Uterus (tissue), 3 donors: ENCODE measurements at regions not wholly inside any gene's neighbourhood (a gene's known extent, or its start where the extent isn't known, plus 50 kb on each side); places are given as distances from the start of the nearest gene placed in this dataset.

Source experiments
- DNase-seq, 2 donors: peaks; one replicate each; pipeline ENCODE4 v3.0.0-alpha.2; 2019 to 2020
- H3K27ac ChIP-seq, 2 donors: fragments of 200-600 bp; sonication (generic); 1 replicate in 1 of 2; 2 replicates in 1 of 2; pipeline ENCODE4 v1.5.1; 2016 to 2018
- H3K27me3 ChIP-seq, 2 donors: fragments of 200-600 bp; sonication (generic); one replicate each; pipeline ENCODE4 v1.5.1; 2018 to 2019; ENCODE audit warnings: control low read depth in 1 of 2
- H3K36me3 ChIP-seq, 2 donors: fragments of 200-600 bp; sonication (generic); one replicate each; pipeline ENCODE4 v1.5.1; 2019; ENCODE audit warnings: control low read depth in 1 of 2
- H3K4me1 ChIP-seq, 2 donors: fragments of 200-600 bp; sonication (generic); one replicate each; pipeline ENCODE4 v1.5.1; 2018 to 2019; ENCODE audit warnings: control low read depth in 1 of 2
- H3K4me3 ChIP-seq, 2 donors: fragments of 200-600 bp; sonication (generic); 1 replicate in 1 of 2; 2 replicates in 1 of 2; pipeline ENCODE4 v1.5.1; 2018 to 2019; ENCODE audit warnings: mild to moderate bottlenecking in 1 of 2
- H3K9me3 ChIP-seq, 2 donors: fragments of 200-600 bp; sonication (generic); one replicate each; pipeline ENCODE4 v1.5.1; 2019; ENCODE audit warnings: control low read depth in 1 of 2
- POLR2A ChIP-seq, 2 donors: fragments of 450-650 bp; IDR thresholded peaks; one replicate each; pipeline ENCODE4 v1.6.1; 2016; ENCODE audit warnings: antibody characterized with exemption in 2 of 2, mild to moderate bottlenecking in 1 of 2, moderate library complexity in 1 of 2
- intact Hi-C: fragments of 100-400 bp; cut with DNase I; formaldehyde crosslinking; loops from one replicate; pipeline ENCODE4 v1.15.1; 2023; ENCODE audit warnings: low total_unique reads
- TF ChIP-seq, protein P1 (sequence below), 4 experiments: fragments of 200-600 bp in 2 of 4; fragments of 450-650 bp in 2 of 4; sonication (generic) in 2 of 4; IDR thresholded peaks; one replicate each; pipeline ENCODE4 v1.5.1; 2016 to 2019; ENCODE audit warnings: antibody characterized with exemption in 4 of 4, mild to moderate bottlenecking in 2 of 4, moderate library complexity in 1 of 4
- donor health status: DM: yes; HTN: yes; CAD: no.

DNA sequence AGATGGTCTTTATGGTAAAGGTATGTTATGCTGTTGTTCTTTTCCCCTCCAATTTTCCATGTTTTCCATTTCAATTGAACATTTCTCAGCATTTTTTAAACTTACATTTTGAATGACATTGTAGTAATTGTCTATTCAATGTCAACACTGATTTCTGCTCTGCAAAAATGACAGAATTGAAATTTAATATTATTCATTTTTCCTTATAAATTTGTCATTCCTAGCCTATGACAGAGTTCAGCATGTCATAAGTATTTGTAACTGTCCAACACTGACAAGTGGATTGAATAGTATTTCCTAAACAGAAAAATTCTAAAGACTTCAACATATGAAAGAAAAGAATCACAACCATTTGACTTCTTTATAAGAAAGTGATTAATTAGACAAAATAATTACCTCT is 1478.3 kb upstream of the CDH6 start:
- intact Hi-C loops, result no loop called here
- Histone ChIP-seq H3K27ac (no peak overlapping the region), H3K4me1 (no peaks in the 10 kb centered on the region), H3K9me3 (no peaks in the 10 kb centered on the region), H3K27me3 (no peaks in the 10 kb centered on the region), H3K36me3 (no peaks in the 10 kb centered on the region), H3K4me3 (no peak overlapping the region)
- DNase-seq, result no peak
- TF ChIP-seq, protein P1, sequence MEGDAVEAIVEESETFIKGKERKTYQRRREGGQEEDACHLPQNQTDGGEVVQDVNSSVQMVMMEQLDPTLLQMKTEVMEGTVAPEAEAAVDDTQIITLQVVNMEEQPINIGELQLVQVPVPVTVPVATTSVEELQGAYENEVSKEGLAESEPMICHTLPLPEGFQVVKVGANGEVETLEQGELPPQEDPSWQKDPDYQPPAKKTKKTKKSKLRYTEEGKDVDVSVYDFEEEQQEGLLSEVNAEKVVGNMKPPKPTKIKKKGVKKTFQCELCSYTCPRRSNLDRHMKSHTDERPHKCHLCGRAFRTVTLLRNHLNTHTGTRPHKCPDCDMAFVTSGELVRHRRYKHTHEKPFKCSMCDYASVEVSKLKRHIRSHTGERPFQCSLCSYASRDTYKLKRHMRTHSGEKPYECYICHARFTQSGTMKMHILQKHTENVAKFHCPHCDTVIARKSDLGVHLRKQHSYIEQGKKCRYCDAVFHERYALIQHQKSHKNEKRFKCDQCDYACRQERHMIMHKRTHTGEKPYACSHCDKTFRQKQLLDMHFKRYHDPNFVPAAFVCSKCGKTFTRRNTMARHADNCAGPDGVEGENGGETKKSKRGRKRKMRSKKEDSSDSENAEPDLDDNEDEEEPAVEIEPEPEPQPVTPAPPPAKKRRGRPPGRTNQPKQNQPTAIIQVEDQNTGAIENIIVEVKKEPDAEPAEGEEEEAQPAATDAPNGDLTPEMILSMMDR (IDR thresholded peaks at IDR 0.05), result no peak
- no peak for TF ChIP-seq POLR2A (IDR thresholded peaks at IDR 0.05)

DNA sequence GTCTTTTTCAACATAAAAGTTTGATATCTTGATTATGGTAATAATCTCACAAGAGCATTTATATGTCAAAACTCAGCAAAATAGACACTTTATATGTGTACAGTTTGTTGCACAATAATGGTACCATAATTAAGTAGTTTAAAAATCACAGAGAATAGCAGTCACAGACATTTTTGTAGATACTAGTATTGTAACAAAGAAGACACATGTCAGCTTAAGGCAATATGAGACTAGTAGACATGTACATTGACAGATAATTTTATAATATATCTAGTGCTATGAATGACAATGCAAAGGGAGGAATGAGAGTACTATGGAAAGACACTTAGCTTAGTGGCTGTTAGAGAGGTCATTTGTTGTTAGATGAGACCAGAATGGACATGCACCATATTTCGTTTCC is 1490.6 kb upstream of the CDH6 start:
- no peak for TF ChIP-seq POLR2A (IDR thresholded peaks at IDR 0.05)
- TF ChIP-seq, protein P1 (IDR thresholded peaks at IDR 0.05), result no peak
- no peak for DNase-seq
- H3K4me3 ChIP-seq, result no peak overlapping the region
- intact Hi-C loops, result no loop called here
- no peaks in the 10 kb centered on the region for H3K36me3 ChIP-seq
- no peak overlapping the region for H3K27ac ChIP-seq
- no peaks in the 10 kb centered on the region for H3K27me3 ChIP-seq
- H3K4me1 ChIP-seq, result no peaks in the 10 kb centered on the region
- no peaks in the 10 kb centered on the region for H3K9me3 ChIP-seq

DNA sequence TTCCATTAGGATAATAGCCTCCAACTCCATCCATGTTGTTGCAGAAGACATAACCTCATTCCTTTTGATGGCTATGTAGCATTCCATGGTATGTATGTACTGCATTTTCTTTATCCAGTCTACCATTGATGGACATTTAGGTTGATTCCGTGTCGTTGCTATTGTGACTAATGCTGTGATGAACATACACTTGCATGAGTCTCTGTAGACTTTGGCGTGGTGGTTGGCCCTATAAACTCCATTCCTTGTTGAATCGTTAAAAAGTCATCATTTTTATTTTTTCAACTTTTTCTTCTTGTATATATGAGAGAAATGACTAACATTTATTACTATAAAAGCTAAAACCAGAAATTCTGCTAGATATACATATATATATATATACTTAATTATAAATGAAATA is 1491.9 kb upstream of the CDH6 start:
- no peak overlapping the region for H3K4me3 ChIP-seq
- H3K9me3 ChIP-seq, result no peaks in the 10 kb centered on the region
- H3K36me3 ChIP-seq, result no peaks in the 10 kb centered on the region
- no peaks in the 10 kb centered on the region for H3K4me1 ChIP-seq
- no peaks in the 10 kb centered on the region for H3K27me3 ChIP-seq
- no peak for DNase-seq
- no peak overlapping the region for H3K27ac ChIP-seq
- TF ChIP-seq, protein P1 (IDR thresholded peaks at IDR 0.05), result no peak
- TF ChIP-seq POLR2A (IDR thresholded peaks at IDR 0.05), result no peak
- intact Hi-C loops, result no loop called here

DNA sequence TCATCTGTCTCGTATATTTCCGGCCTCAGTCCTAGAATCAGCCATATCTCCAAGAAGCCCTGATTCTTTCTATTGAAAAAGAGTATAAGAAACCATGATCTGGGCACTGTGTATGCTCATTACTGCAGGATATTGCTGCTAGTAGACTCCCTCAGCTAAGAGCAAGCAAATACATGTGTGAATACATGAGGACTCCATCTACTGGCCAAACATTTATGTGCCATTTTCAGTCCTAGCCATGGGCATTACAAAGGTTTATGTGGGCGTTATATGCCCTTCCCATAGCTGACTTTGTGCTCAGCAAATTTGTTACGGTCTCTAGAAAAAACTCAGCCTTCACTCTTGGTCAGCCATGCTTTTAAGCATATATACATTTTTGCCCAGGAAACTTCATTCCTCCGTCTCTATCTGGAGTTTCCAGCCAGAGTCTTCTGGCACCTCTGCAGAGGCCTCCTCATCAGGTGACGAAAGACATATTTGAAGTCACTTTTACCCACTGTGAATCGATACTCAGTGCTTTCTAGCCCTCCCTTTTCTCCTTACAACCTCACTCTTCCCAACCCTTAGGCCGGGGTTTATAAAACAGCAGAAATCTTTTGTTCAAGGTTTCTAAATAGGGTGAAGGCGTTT is 1495.6 kb upstream of the CDH6 start:
- intact Hi-C loops, result no loop called here
- no peak for DNase-seq
- no peaks in the 10 kb centered on the region for H3K36me3 ChIP-seq
- TF ChIP-seq, protein P1 (IDR thresholded peaks at IDR 0.05), result no peak
- TF ChIP-seq POLR2A (IDR thresholded peaks at IDR 0.05), result no peak
- no peak overlapping the region for H3K27ac ChIP-seq
- H3K4me1 ChIP-seq, result no peaks in the 10 kb centered on the region
- no peaks in the 10 kb centered on the region for H3K27me3 ChIP-seq
- no peak overlapping the region for H3K4me3 ChIP-seq
- no peaks in the 10 kb centered on the region for H3K9me3 ChIP-seq

DNA sequence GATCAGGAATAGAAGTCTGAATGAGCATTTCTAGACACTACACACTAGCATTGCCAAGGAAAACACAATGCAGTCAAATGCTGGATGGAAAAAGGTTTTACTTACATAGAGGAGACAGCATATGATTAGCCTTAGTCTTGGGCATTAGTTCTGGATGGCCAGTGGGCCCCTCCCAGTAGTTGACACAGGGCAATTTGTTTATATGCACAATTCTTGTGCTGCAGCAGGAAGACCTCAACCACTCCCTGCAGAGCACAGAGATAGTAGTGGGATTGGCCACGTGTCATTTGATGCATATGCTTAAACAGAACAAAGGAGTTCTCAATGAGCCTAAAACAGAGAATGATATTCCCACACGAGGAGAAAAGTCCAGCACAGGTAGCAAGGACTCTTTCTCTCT is 1496.2 kb upstream of the CDH6 start:
- H3K4me1 ChIP-seq, result no peaks in the 10 kb centered on the region
- no peak overlapping the region for H3K27ac ChIP-seq
- no peaks in the 10 kb centered on the region for H3K36me3 ChIP-seq
- no peaks in the 10 kb centered on the region for H3K27me3 ChIP-seq
- no peak for TF ChIP-seq POLR2A (IDR thresholded peaks at IDR 0.05)
- TF ChIP-seq, protein P1 (IDR thresholded peaks at IDR 0.05), result no peak
- H3K9me3 ChIP-seq, result no peaks in the 10 kb centered on the region
- intact Hi-C loops, result no loop called here
- DNase-seq, result no peak
- no peak overlapping the region for H3K4me3 ChIP-seq
